ENCODE measurements at regions not wholly inside any gene's neighbourhood (a gene's known extent, or its start where the extent isn't known, plus 50 kb on each side); places are given as distances from the start of the nearest gene placed in this dataset.

GRCh38 chr6:119609865-119610264 is 260.3 kb upstream of the MAN1A1 start:
- no peak for DNase-seq
- in situ Hi-C loops (cut with HindIII; ENCODE audit: low pct_ligation_motif_present, low pct_unique_long_range_greater_than_20kb, low sequenced_read_pairs), result no loop called here

- DNase-seq, result no peak
- in situ Hi-C loops (cut with HindIII; ENCODE audit: low pct_ligation_motif_present, low pct_unique_long_range_greater_than_20kb, low sequenced_read_pairs), result no loop called here
These were observed 259.4 kb upstream of the MAN1A1 start for GRCh38 chr6:119608994-119609393.

- no peak for DNase-seq
These were observed 254.6 kb upstream of the MAN1A1 start for GRCh38 chr6:119604124-119604523.

DNA sequence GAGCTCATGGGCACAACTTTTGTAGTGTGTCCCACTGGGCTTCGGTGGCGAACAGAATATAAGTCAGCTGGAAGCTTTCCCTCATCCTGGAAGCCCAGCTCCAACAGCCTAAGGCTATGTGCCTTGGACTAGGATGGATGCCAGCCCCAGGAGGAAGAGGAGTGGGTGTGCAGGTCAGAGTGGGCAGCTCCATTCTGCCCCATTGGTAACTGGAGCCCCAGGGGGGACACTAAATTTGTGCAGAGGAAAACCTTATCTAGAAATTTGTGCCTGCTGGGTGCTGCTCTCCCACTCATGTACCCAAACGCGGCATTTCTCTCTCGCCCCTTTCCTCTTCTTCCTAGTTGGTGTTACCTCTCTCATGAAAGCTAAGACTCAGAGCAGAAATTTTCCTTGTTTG is 253.9 kb upstream of the MAN1A1 start:
- in situ Hi-C loops (cut with HindIII; ENCODE audit: low pct_ligation_motif_present, low pct_unique_long_range_greater_than_20kb, low sequenced_read_pairs), result no loop called here
- no peak for DNase-seq

More at GRCh38 chr6:119604124-119604523, 254.6 kb upstream of the MAN1A1 start:
- in situ Hi-C loops (cut with HindIII; ENCODE audit: low pct_ligation_motif_present, low pct_unique_long_range_greater_than_20kb, low sequenced_read_pairs), result no loop called here

GRCh38 chr6:119602215-119603178 is 252.9 kb upstream of the MAN1A1 start:
- DNase-seq, result no peak

DNA sequence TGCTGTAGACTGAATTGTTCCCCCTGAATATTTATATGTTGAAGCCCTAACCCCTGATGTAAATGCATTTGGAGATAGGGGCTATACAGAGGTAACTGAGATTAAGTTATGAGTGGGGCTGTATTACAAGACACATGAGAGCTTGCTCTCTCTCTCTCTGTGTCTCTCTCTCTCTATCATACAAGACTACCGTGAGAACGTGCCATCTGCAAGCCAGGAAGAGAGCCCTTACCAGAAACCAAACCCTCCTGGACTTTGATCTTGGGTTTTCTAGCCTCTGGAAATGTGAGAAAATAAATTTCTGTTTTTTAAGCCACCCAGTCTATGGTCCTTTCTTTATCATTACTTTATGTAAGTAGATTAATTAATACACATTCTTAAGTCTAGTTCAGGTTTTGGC is 249.3 kb upstream of the MAN1A1 start:
- DNase-seq, result no peak
- in situ Hi-C loops (cut with HindIII; ENCODE audit: low pct_ligation_motif_present, low pct_unique_long_range_greater_than_20kb, low sequenced_read_pairs), result no loop called here

More at GRCh38 chr6:119602215-119603178, 252.9 kb upstream of the MAN1A1 start:
- in situ Hi-C loops (cut with HindIII; ENCODE audit: low pct_ligation_motif_present, low pct_unique_long_range_greater_than_20kb, low sequenced_read_pairs), result no loop called here

DNA sequence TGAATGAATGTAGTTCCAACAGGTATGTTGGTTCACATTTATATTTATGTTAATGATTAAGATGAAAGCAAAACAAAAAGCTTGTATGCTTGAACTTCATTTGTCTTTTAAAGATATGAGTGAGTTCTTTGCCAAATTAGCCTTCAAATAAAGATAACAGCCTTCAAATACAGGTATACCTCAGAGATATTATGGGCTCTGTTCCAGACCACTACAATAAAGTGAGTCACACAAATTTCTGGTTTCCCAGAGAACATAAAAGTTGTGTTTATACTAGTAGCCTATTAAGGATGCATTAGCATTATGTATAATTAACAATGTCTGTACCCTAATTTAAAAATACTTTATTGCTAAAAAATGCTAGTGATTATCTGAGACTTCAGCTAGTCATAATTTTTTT is 245.3 kb upstream of the MAN1A1 start:
- in situ Hi-C loops (cut with HindIII; ENCODE audit: low pct_ligation_motif_present, low pct_unique_long_range_greater_than_20kb, low sequenced_read_pairs), result no loop called here
- DNase-seq, result no peak

- DNase-seq, result no peak
- in situ Hi-C loops (cut with HindIII; ENCODE audit: low pct_ligation_motif_present, low pct_unique_long_range_greater_than_20kb, low sequenced_read_pairs), result no loop called here
These were observed 241.7 kb upstream of the MAN1A1 start for GRCh38 chr6:119591235-119591634.

- DNase-seq, result no peak
- in situ Hi-C loops (cut with HindIII; ENCODE audit: low pct_ligation_motif_present, low pct_unique_long_range_greater_than_20kb, low sequenced_read_pairs), result no loop called here
These were observed 240.5 kb upstream of the MAN1A1 start for GRCh38 chr6:119590066-119590465.

DNA sequence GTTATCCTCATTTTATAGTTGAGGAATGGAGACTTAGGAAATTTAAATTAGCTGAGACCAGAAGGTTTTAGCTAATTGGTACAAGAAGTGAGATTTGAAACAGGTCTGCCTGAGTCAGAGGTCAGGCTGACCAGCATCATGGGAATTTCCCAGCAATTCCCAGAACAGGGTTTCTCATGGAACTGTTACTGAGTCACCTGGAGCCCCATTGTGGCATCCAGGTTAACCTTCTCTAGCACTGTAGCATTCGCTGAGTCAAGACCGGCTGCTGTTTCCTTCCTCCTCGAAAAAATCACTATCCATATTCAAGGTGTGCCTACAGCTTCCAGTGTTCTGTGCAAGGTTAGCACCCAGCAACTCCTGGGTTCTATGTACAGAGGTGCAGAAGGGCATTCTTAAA is 238.0 kb upstream of the MAN1A1 start:
- DNase-seq, result peak; percentile 14
- in situ Hi-C loops (cut with HindIII; ENCODE audit: low pct_ligation_motif_present, low pct_unique_long_range_greater_than_20kb, low sequenced_read_pairs), result no loop called here

GRCh38 chr6:119586250-119586882 is 236.8 kb upstream of the MAN1A1 start:
- DNase-seq, result no peak
- in situ Hi-C loops (cut with HindIII; ENCODE audit: low pct_ligation_motif_present, low pct_unique_long_range_greater_than_20kb, low sequenced_read_pairs), result no loop called here

DNA sequence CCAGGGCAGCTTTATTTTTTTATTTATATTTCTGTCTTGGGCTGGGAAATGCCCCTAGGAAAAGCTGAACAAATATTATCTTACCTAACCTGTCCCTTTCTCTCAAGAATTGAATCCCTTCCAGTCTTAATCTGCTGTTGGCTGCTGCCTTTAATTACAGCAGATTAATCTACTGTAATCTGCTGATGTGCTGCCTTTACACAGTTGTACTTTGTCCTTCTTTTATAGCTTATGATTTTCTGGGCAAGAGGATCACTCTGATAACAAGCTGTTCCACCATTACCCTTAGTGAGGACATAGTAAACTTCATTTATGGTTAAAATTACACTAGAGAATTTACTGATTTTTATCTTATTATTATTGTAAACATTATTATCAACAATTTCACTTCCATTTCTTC is 234.5 kb upstream of the MAN1A1 start:
- no peak for DNase-seq
- in situ Hi-C loops (cut with HindIII; ENCODE audit: low pct_ligation_motif_present, low pct_unique_long_range_greater_than_20kb, low sequenced_read_pairs), result no loop called here

- in situ Hi-C loops (cut with HindIII; ENCODE audit: low pct_ligation_motif_present, low pct_unique_long_range_greater_than_20kb, low sequenced_read_pairs), result no loop called here
- no peak for DNase-seq
These were observed 231.7 kb upstream of the MAN1A1 start for GRCh38 chr6:119581220-119581619.

GRCh38 chr6:119575721-119576120 is 226.2 kb upstream of the MAN1A1 start:
- in situ Hi-C loops (cut with HindIII; ENCODE audit: low pct_ligation_motif_present, low pct_unique_long_range_greater_than_20kb, low sequenced_read_pairs), result no loop called here
- DNase-seq, result no peak

- in situ Hi-C loops (cut with HindIII; ENCODE audit: low pct_ligation_motif_present, low pct_unique_long_range_greater_than_20kb, low sequenced_read_pairs), result no loop called here
- no peak for DNase-seq
These were observed 219.0 kb upstream of the MAN1A1 start for GRCh38 chr6:119568580-119568979.

GRCh38 chr6:119566546-119567260 is 217.1 kb upstream of the MAN1A1 start:
- no peak for DNase-seq
- in situ Hi-C loops (cut with HindIII; ENCODE audit: low pct_ligation_motif_present, low pct_unique_long_range_greater_than_20kb, low sequenced_read_pairs), result no loop called here

DNA sequence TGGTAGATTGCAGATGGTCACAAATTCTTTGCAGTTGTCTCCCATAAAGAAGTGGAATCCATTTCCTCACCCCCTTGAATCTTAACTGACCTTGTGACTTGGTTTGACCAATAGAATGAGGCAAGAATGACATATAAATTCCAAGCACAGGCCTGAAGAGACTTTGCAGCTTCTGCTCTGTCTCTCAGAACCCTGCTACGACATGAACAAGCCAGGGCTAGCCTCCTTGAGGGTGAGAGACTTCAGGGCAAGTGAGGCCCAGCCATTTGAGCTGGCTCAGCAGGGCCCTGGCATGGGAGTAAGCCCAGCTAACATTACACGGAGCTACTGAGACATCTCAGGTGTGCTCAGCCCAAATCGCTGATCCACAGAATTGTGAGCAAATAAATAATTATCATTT is 216.3 kb upstream of the MAN1A1 start:
- in situ Hi-C loops (cut with HindIII; ENCODE audit: low pct_ligation_motif_present, low pct_unique_long_range_greater_than_20kb, low sequenced_read_pairs), result no loop called here
- DNase-seq, result no peak

- in situ Hi-C loops (cut with HindIII; ENCODE audit: low pct_ligation_motif_present, low pct_unique_long_range_greater_than_20kb, low sequenced_read_pairs), result no loop called here
- no peak for DNase-seq
These were observed 212.6 kb upstream of the MAN1A1 start for GRCh38 chr6:119562168-119562567.

- no peak for DNase-seq
- in situ Hi-C loops (cut with HindIII; ENCODE audit: low pct_ligation_motif_present, low pct_unique_long_range_greater_than_20kb, low sequenced_read_pairs), result no loop called here
These were observed 210.0 kb upstream of the MAN1A1 start for GRCh38 chr6:119559586-119559985.
